Left ventricle myocardium inferior (tissue), 1 donor: ENCODE measurements at regions not wholly inside any gene's neighbourhood (a gene's known extent, or its start where the extent isn't known, plus 50 kb on each side); places are given as distances from the start of the nearest gene placed in this dataset.

Experiments
- DNase-seq: peaks from one replicate; pipeline ENCODE4 v3.0.0-alpha.2; 2020
- H3K27ac ChIP-seq: fragments of 200-600 bp; replicated peaks from 2 replicates; pipeline ENCODE4 v1.8.0; 2021
- H3K27me3 ChIP-seq: fragments of 200-600 bp; 2 replicates; pipeline ENCODE4 v1.8.0; 2021; ENCODE audit warnings: low read depth
- H3K36me3 ChIP-seq: fragments of 200-600 bp; 2 replicates; pipeline ENCODE4 v1.8.0; 2021
- H3K4me1 ChIP-seq: fragments of 200-600 bp; 2 replicates; pipeline ENCODE4 v1.8.0; 2021
- H3K4me3 ChIP-seq: fragments of 200-600 bp; 2 replicates; pipeline ENCODE4 v1.8.0; 2021; ENCODE audit warnings: mild to moderate bottlenecking, moderate library complexity
- H3K9me3 ChIP-seq: fragments of 200-600 bp; replicated peaks from 2 replicates; pipeline ENCODE4 v1.8.0; 2021
- intact Hi-C: fragments of 100-400 bp; cut with micrococcal nuclease; formaldehyde crosslinking; loops from one replicate; pipeline ENCODE4 v1.11.0; 2022
- TF ChIP-seq, protein P1 (sequence below): fragments of 200-600 bp; IDR thresholded peaks from 2 replicates; pipeline ENCODE4 v1.8.0; 2021; ENCODE audit warnings: antibody characterized with exemption, mild to moderate bottlenecking, borderline replicate concordance
- donor health status: DM: no; HTN: yes; CAD: no; lungs with severe emphysema.

- H3K4me1 ChIP-seq: no peaks in the 10 kb centered on the region
- H3K27ac ChIP-seq: no peak overlapping the region
- TF ChIP-seq, protein P1, sequence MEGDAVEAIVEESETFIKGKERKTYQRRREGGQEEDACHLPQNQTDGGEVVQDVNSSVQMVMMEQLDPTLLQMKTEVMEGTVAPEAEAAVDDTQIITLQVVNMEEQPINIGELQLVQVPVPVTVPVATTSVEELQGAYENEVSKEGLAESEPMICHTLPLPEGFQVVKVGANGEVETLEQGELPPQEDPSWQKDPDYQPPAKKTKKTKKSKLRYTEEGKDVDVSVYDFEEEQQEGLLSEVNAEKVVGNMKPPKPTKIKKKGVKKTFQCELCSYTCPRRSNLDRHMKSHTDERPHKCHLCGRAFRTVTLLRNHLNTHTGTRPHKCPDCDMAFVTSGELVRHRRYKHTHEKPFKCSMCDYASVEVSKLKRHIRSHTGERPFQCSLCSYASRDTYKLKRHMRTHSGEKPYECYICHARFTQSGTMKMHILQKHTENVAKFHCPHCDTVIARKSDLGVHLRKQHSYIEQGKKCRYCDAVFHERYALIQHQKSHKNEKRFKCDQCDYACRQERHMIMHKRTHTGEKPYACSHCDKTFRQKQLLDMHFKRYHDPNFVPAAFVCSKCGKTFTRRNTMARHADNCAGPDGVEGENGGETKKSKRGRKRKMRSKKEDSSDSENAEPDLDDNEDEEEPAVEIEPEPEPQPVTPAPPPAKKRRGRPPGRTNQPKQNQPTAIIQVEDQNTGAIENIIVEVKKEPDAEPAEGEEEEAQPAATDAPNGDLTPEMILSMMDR: no peak
- intact Hi-C loops: no loop called here
- peaks cover 4% of the 10 kb centered on the region for H3K9me3 ChIP-seq
- no peak for DNase-seq
- no peaks in the 10 kb centered on the region for H3K27me3 ChIP-seq
- no peak overlapping the region for H3K4me3 ChIP-seq
- H3K36me3 ChIP-seq: no peaks in the 10 kb centered on the region
Observed at GRCh38 chr14:43476822-43477221, 1030.3 kb downstream of the FSCB start.

GRCh38 chr14:43475757-43476156, 1031.3 kb downstream of the FSCB start:
- intact Hi-C loops: no loop called here
- no peak for DNase-seq

GRCh38 chr14:43471595-43471994, 1035.5 kb downstream of the FSCB start:
- Histone ChIP-seq H3K4me3 (no peak overlapping the region), H3K4me1 (no peaks in the 10 kb centered on the region), H3K27me3 (no peaks in the 10 kb centered on the region), H3K36me3 (no peaks in the 10 kb centered on the region), H3K27ac (no peak overlapping the region), H3K9me3 (peaks cover 4% of the 10 kb centered on the region)
- intact Hi-C loops: no loop called here
- TF ChIP-seq, protein P1: no peak
- no peak for DNase-seq

More at GRCh38 chr14:43475757-43476156, 1031.3 kb downstream of the FSCB start:
- Histone ChIP-seq H3K27me3 (no peaks in the 10 kb centered on the region), H3K4me1 (no peaks in the 10 kb centered on the region), H3K27ac (no peak overlapping the region), H3K4me3 (no peak overlapping the region), H3K36me3 (no peaks in the 10 kb centered on the region), H3K9me3 (peaks cover 4% of the 10 kb centered on the region)
- TF ChIP-seq, protein P1: no peak

GRCh38 chr14:43464968-43465367, 1042.1 kb downstream of the FSCB start:
- DNase-seq: no peak
- intact Hi-C loops: no loop called here
- H3K9me3 ChIP-seq: peaks cover 16% of the 10 kb centered on the region
- no peak overlapping the region for H3K27ac ChIP-seq
- no peak overlapping the region for H3K4me3 ChIP-seq
- no peaks in the 10 kb centered on the region for H3K36me3 ChIP-seq
- TF ChIP-seq, protein P1: no peak
- no peaks in the 10 kb centered on the region for H3K4me1 ChIP-seq
- no peaks in the 10 kb centered on the region for H3K27me3 ChIP-seq

DNA sequence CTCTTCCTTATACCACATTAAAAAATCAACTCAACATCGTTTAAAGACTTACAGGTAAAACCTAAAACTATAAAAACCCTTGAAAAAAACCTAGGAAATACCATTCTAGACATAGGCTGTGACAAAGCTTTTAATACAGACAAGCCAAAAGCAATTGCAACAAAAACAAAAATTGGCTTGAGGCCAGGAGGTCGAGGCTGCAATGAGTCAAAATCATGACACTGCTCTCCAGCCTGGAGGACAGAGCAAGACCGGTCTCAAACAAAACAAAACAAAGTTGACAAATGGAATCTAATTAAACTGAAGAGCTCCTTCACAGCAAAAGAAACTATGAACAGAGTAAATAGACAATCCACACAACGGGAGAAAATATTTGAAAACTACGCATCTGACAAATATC, 1057.8 kb downstream of the FSCB start:
- Histone ChIP-seq H3K36me3 (no peaks in the 10 kb centered on the region), H3K9me3 (peaks cover 35% of the 10 kb centered on the region), H3K4me1 (no peaks in the 10 kb centered on the region), H3K27ac (no peak overlapping the region), H3K4me3 (no peak overlapping the region), H3K27me3 (no peaks in the 10 kb centered on the region)
- intact Hi-C loops: no loop called here
- DNase-seq: no peak
- TF ChIP-seq, protein P1: no peak

DNA sequence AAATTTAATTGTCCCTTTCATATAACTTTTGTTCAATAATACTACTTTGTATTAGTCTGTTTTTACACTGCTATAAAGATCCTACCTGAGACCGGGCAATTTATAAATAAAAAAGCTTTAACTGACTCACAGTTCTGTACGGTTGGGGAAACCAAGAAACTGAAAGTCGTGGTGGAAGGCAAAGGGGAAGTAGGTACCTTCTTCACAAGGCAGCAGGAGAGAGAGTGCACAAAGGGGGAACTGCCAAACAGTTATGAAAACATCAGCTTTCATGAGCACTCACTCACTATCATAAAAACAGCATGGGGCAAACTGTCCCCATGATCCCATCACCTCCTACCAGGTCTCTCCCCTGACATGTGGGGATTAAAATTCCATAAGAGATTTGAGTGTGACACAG, 1069.0 kb downstream of the FSCB start:
- TF ChIP-seq, protein P1: no peak
- Histone ChIP-seq H3K9me3 (peaks cover 24% of the 10 kb centered on the region), H3K27ac (no peak overlapping the region), H3K4me3 (no peak overlapping the region), H3K27me3 (no peaks in the 10 kb centered on the region), H3K4me1 (no peaks in the 10 kb centered on the region), H3K36me3 (no peaks in the 10 kb centered on the region)
- no peak for DNase-seq
- intact Hi-C loops: no loop called here
